ENCODE measurements at regions not wholly inside any gene's neighbourhood (a gene's known extent, or its start where the extent isn't known, plus 50 kb on each side); places are given as distances from the start of the nearest gene placed in this dataset.

DNA sequence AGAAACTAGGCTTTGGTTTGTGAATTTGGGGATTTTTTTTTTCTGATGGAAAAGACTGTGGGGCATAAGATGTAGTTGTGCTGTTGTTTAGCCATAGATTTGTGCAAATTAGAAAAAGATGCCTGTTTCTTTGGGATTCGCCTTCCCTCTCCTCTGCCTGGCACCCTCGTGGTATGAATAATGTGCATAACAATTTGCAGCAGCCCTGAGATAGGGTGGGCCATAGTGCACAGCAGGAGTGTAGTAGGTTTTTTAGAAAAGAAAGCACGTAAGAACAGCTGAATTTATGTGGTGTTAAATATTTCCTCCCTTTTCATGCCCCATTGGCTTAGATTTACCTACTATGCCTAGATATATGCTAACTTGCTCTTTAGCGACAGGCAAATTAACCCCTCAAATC lies 158.9 kb downstream of the PTGER3 start:
- no peak for DNase-seq (ENCODE audit: low read depth, low spot score)

- no peak for DNase-seq (ENCODE audit: low read depth, low spot score)
These were observed 157.2 kb downstream of the PTGER3 start for GRCh38 chr1:70890408-70890807.

DNA sequence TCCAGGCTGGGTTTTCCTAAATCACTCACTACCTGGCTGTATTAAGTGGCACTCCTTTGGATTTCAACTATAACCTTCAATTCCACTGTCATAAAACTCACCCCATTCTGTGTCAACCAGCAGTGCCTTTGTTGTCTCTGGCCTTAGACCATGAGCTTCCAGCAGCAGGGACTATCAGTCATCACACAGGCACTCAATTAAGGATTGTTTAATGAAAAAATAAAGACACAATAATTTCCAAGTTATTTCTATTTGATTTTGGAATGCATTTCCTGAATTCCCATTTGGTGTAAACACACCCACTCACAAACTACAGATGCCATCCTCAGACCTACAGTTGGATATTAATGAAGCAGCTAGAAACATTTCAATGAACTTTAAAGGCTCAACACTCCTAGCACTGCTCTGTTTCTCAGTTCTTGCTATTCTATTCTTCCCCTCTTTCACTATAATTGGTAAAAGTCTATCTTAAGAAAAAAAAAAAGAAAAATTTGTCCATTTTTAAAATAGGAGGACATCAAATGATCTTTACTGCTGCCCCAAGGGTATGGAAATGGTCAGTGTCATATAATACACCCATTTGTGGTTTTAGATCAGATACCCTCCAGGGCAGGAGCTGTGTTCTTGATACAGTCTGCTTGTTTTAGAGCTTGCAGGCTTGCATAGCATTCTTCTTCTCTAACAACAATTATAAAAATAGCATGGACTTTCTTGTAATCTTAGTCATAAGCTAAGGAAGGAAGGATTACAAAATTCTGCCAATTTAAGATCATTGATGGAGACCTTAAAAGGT lies 156.4 kb downstream of the PTGER3 start:
- DNase-seq (ENCODE audit: low read depth, low spot score): no peak

DNA sequence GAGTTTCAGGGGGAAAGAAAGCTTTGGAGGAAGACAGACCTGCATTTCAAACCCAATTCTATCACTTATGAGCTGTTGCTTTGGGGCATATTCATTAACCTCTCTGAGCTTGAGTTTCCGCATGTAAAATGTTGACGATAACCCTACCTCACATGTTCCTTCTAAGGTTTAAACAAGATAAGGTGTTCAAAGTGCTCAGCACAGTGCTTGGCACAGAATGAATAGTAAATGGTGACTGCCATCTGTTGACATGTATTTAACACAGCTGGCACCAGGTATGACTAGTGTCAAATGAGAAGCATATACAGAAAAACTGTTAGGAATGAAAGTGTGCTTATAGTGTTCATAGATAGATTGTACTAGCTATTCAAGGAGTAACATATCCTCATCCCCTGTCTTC lies 155.5 kb downstream of the PTGER3 start:
- no peak for DNase-seq (ENCODE audit: low read depth, low spot score)

- DNase-seq (ENCODE audit: low read depth, low spot score): no peak
These were observed 154.7 kb downstream of the PTGER3 start for GRCh38 chr1:70892930-70893329.

DNA sequence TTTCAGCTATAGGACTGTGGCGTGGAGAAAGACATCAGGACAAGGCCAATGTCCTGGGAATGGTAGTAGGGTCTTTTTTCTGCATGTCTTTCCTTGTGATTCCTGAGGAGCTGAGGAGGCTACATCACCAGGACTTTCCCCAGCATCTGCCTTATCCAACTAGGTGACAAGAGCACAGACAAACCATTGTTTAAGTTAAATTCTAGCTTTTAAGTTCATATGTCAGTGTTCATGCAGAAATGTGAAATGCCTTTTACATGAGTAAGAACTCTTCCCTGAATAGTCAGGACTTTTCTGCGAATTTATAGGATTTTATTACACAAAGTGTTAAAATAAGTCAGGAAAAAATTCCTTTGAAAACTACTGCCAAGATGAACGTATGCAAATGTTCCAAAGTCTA lies 154.2 kb downstream of the PTGER3 start:
- no peak for DNase-seq (ENCODE audit: low read depth, low spot score)

GRCh38 chr1:70895531-70895930 lies 152.1 kb downstream of the PTGER3 start:
- no peak for DNase-seq (ENCODE audit: low read depth, low spot score)

- DNase-seq (ENCODE audit: low read depth, low spot score): no peak
These were observed 151.4 kb downstream of the PTGER3 start for GRCh38 chr1:70896224-70896623.

DNA sequence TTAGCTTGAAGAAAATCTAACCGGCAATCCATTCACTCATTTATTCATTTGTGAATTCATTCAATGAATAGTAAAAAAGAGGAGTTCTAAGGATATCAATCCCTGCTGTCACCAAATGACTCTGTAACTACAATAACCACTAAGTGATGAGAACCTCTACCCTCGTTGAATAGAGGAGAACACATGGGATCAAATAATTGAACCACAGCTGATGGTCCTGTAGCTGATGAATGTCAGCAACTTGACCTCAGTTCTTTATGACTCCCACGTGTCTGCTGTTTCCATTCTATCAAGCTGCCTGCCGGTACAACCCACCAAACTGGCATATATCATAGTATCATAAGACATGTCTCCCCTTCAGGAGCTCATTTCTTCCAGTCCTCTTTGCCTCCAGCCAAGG lies 150.3 kb downstream of the PTGER3 start:
- no peak for DNase-seq (ENCODE audit: low read depth, low spot score)

GRCh38 chr1:70899735-70900134 lies 147.9 kb downstream of the PTGER3 start:
- DNase-seq (ENCODE audit: low read depth, low spot score): no peak

- DNase-seq (ENCODE audit: low read depth, low spot score): no peak
These were observed 145.4 kb downstream of the PTGER3 start for GRCh38 chr1:70902211-70902610.

DNA sequence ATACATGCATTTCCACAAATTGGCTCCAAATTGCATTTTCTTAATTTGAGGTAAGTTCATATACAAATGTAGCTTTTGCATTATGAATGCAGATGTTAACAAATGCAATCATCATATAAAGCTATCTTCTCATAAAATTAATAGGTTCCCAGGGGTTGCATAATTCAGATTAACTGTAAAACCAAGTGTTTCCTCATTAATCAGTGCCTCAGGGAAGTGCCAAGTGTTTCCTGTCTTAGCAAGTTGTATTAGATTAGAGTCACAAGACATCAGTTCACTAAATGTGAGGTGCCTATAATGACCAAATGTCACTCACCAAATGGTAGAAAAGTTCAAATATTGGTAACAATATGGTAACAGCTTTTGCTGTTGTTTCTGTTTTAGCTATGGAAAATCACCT lies 140.8 kb downstream of the PTGER3 start:
- DNase-seq (ENCODE audit: low read depth, low spot score): no peak

GRCh38 chr1:70907563-70908310 lies 139.9 kb downstream of the PTGER3 start:
- DNase-seq (ENCODE audit: low read depth, low spot score): no peak

- DNase-seq (ENCODE audit: low read depth, low spot score): no peak
These were observed 138.3 kb downstream of the PTGER3 start for GRCh38 chr1:70909262-70909822.

DNA sequence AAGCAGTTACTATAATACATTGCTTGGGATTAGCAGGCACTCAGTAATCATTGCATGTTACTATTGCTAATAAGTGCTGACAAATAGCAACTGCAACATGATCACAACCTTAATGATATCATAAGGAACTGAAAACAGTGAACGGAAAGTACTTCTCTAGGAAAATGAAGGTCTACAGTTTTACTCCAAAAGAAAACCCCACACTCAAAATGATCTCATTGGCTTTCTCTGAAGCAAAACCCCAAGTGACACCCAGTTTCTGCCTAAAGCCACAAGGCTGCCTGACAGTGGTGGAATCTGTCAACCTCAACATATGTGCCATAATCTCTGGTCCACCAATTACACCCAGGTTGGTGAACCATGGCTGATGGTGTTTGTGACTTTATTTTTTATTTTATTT lies 137.6 kb downstream of the PTGER3 start:
- no peak for DNase-seq (ENCODE audit: low read depth, low spot score)

GRCh38 chr1:70911861-70912260 lies 135.8 kb downstream of the PTGER3 start:
- DNase-seq (ENCODE audit: low read depth, low spot score): no peak

- DNase-seq (ENCODE audit: low read depth, low spot score): no peak
These were observed 133.4 kb downstream of the PTGER3 start for GRCh38 chr1:70914224-70914623.

GRCh38 chr1:70915258-70916033 lies 132.2 kb downstream of the PTGER3 start:
- peak; percentile 3 for DNase-seq (ENCODE audit: low read depth, low spot score)

GRCh38 chr1:70916034-70916427 lies 131.6 kb downstream of the PTGER3 start:
- no peak for DNase-seq (ENCODE audit: low read depth, low spot score)

DNA sequence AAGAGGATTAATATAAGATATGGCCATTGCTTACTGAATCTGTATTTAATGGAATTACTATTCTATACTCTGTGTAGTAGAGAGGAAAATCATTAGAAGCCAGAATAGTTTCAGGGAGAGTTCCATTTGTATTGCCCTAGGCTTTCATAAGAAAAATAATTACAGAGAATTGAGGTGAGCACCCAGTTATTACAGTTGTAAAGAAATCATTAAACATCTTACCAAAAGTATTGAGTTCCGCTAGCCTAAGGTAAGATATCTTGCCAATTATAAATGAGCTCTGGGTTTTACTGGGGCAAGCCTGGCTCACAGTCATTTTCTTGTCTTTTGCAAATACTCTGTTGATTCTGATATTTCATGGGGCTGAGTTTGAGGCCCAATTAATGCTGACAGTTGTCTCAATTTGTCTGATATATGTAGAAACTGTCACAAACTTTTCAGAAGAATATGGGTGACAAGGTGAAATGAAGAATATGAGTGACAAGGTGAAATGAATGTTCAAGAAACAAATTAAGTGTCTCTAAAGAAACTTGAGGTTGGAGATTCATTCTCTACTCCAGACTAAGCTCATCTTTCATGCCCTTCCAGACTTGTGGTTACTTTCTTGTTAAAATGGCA lies 127.8 kb downstream of the PTGER3 start:
- DNase-seq (ENCODE audit: low read depth, low spot score): no peak

All from astrocyte of the hippocampus (primary cell).